Adrenal gland (tissue), 9 donors: ENCODE measurements at regions not wholly inside any gene's neighbourhood (a gene's known extent, or its start where the extent isn't known, plus 50 kb on each side); places are given as distances from the start of the nearest gene placed in this dataset.

Source experiments
- DNase-seq, 7 donors: peaks; one replicate each; pipeline ENCODE4 v3.0.0-alpha.2; 2019 to 2020
- H3K27ac ChIP-seq, 5 donors: fragments of 200-600 bp; sonication (generic) in 4 of 5; 1 replicate in 3 of 5; 2 replicates in 2 of 5; pipeline versions ENCODE4 v1.5.1 to v1.8.0; 2016 to 2020; ENCODE audit warnings: mild to moderate bottlenecking in 1 of 5
- H3K27me3 ChIP-seq: fragments of 200-600 bp; 2 replicates; pipeline ENCODE4 v1.8.0; 2021
- H3K36me3 ChIP-seq, 2 donors: fragments of 200-600 bp; replicated peaks in 1 of 2; 1 replicate in 1 of 2; 2 replicates in 1 of 2; pipeline versions ENCODE4 v1.5.1 to v1.8.0; 2018 to 2022
- H3K4me1 ChIP-seq, 2 donors: fragments of 200-600 bp; replicated peaks in 1 of 2; 1 replicate in 1 of 2; 2 replicates in 1 of 2; pipeline versions ENCODE4 v1.5.1 to v1.8.0; 2018 to 2021
- H3K4me3 ChIP-seq, 4 donors: fragments of 200-600 bp; sonication (generic) in 3 of 4; one replicate each; pipeline ENCODE4 v1.5.1; 2016 to 2018
- H3K9me3 ChIP-seq, 3 donors: fragments of 200-600 bp; sonication (generic) in 1 of 3; replicated peaks in 1 of 3; 1 replicate in 2 of 3; 2 replicates in 1 of 3; pipeline versions ENCODE4 v1.5.1 to v1.8.0; 2016 to 2021
- CTCF ChIP-seq, 6 experiments: fragments of 450-650 bp in 4 of 6; fragments of 200-600 bp in 2 of 6; sonication (generic) in 1 of 6; IDR thresholded peaks; 1 replicate in 5 of 6; 2 replicates in 1 of 6; pipeline versions ENCODE4 v1.5.1 to v1.8.0; 2016 to 2021; ENCODE audit warnings: antibody characterized with exemption in 6 of 6, mild to moderate bottlenecking in 2 of 6, moderate library complexity in 1 of 6
- POLR2A ChIP-seq, 2 donors: fragments of 450-650 bp; IDR thresholded peaks; one replicate each; pipeline ENCODE4 v1.6.1; 2017; ENCODE audit warnings: antibody characterized with exemption in 2 of 2, mild to moderate bottlenecking in 2 of 2, moderate library complexity in 1 of 2
- WGBS, 4 donors: extraction: QIAGEN DNeasy Blood & Tissue Kit in 2 of 4; methylation state at CpG; one replicate each; pipeline versions ENCODE4 v1.1.5 to v1.1.7; 2013 to 2017; 5-methylcytosine and 5-hydroxymethylcytosine counted together
- intact Hi-C, 2 donors: fragments of 100-400 bp; cut with DNase I; formaldehyde crosslinking; loops; one replicate each; pipeline versions ENCODE4 v1.14.1 to v1.15.0; 2022 to 2023
- donor health status: healthy with polysubstance abuse.
- donor health status: Bipolar disorder and iron deficiency.
- donor health status: DM: yes; HTN: yes; CAD: no.
- donor health status: DM: no; HTN: no; CAD: no.
- donor health status: DM: no; HTN: no; CAD: no.

- no peaks in the 10 kb centered on the region for H3K36me3 ChIP-seq
- DNase-seq = no peak
- H3K4me3 ChIP-seq = no peak overlapping the region
- TF ChIP-seq CTCF (IDR thresholded peaks at IDR 0.05) (no peak), POLR2A (IDR thresholded peaks at IDR 0.05) (no peak)
- no peak overlapping the region for H3K27ac ChIP-seq
- intact Hi-C loops = no loop called here
- H3K27me3 ChIP-seq = peaks cover 4% of the 10 kb centered on the region
- 66 to 75% (median 70%) methylated on average over 2 of the region's 2 CpGs for WGBS, 4 donors
- no peaks in the 10 kb centered on the region for H3K9me3 ChIP-seq
- no peaks in the 10 kb centered on the region for H3K4me1 ChIP-seq
Measured at GRCh38 chr3:150090877-150091276, 120.2 kb upstream of the PFN2 start.

- TF ChIP-seq POLR2A (IDR thresholded peaks at IDR 0.05) = no peak
- no peak for TF ChIP-seq CTCF (IDR thresholded peaks at IDR 0.05)
- H3K27ac ChIP-seq = no peak overlapping the region
- no peak overlapping the region for H3K4me3 ChIP-seq
- H3K36me3 ChIP-seq = no peaks in the 10 kb centered on the region
- H3K4me1 ChIP-seq = no peaks in the 10 kb centered on the region
- peaks cover 4% of the 10 kb centered on the region for H3K27me3 ChIP-seq
- 82 to 87% (median 85%) methylated on average over 4 of the region's 4 CpGs for WGBS, 4 donors
- intact Hi-C loops = no loop called here
- no peak for DNase-seq
- H3K9me3 ChIP-seq = no peaks in the 10 kb centered on the region
Measured at GRCh38 chr3:150090006-150090405, 119.3 kb upstream of the PFN2 start.

GRCh38 chr3:150084128-150084527 lies 113.4 kb upstream of the PFN2 start:
- H3K27me3 ChIP-seq = peaks cover 7% of the 10 kb centered on the region
- intact Hi-C loops = no loop called here
- H3K9me3 ChIP-seq = no peaks in the 10 kb centered on the region
- 81 to 91% (median 86%) methylated on average over 1 of the region's 1 CpG for WGBS, 4 donors
- H3K4me1 ChIP-seq = peaks cover 0 to 5% of the 10 kb centered on the region in 2 donors
- H3K4me3 ChIP-seq = no peak overlapping the region
- TF ChIP-seq POLR2A (IDR thresholded peaks at IDR 0.05) (no peak), CTCF (IDR thresholded peaks at IDR 0.05) (no peak)
- no peak for DNase-seq
- H3K36me3 ChIP-seq = no peaks in the 10 kb centered on the region
- H3K27ac ChIP-seq = no peak overlapping the region

GRCh38 chr3:150083655-150084042 lies 113.0 kb upstream of the PFN2 start:
- Histone ChIP-seq H3K27ac (no peak overlapping the region), H3K4me1 (peaks cover 0 to 5% of the 10 kb centered on the region in 2 donors), H3K9me3 (no peaks in the 10 kb centered on the region), H3K27me3 (peaks cover 7% of the 10 kb centered on the region), H3K4me3 (no peak overlapping the region), H3K36me3 (no peaks in the 10 kb centered on the region)
- WGBS, 4 donors = 37 to 49% (median 38%) methylated on average over 8 of the region's 8 CpGs
- DNase-seq = no peak
- intact Hi-C loops = no loop called here
- TF ChIP-seq CTCF (IDR thresholded peaks at IDR 0.05) = no peak
- TF ChIP-seq POLR2A (IDR thresholded peaks at IDR 0.05) = no peak
